OCI-LY7 (cell line): ENCODE measurements at regions not wholly inside any gene's neighbourhood (a gene's known extent, or its start where the extent isn't known, plus 50 kb on each side); places are given as distances from the start of the nearest gene placed in this dataset.

ENCODE experiments used
- BruUV-seq: library from RNA; stranded (reverse); fragments of 400-500 nt; replicated peaks from 2 replicates; lab custom pipeline; 2021; lab: Mats Ljungman, UMichigan
- CTCF ChIA-PET: fragments of 300-600 bp; sonication (Branson Sonifier 250); formaldehyde crosslinking; loops from one replicate; lab custom pipeline; 2022; ENCODE audit warnings: antibody characterized with exemption; ENCODE audit not compliant: unreplicated experiment; lab: Charles Lee
- POLR2A ChIA-PET: fragments of 300-600 bp; sonication (Branson Sonifier 250); formaldehyde crosslinking; loops from one replicate; lab custom pipeline; 2022; ENCODE audit warnings: antibody characterized with exemption; lab: Charles Lee
- DNase-seq: peaks from one replicate; pipeline ENCODE4 v3.0.0-alpha.2; 2015; ENCODE audit warnings: low spot score
- H2AFZ ChIP-seq: fragments of 200-600 bp; sonication (generic), shearing (Covaris generic); 2 replicates; pipeline ENCODE4 v1.6.1; 2014; ENCODE audit warnings: mild to moderate bottlenecking, antibody characterized with exemption, low read length, moderate library complexity
- H3K27ac ChIP-seq: fragments of 200-600 bp; sonication (generic); 2 replicates; pipeline ENCODE4 v1.5.1; 2014; ENCODE audit warnings: mixed run types, low read depth, mild to moderate bottlenecking, moderate library complexity, low read length, inconsistent platforms; ENCODE audit not compliant: poor library complexity, severe bottlenecking
- H3K36me3 ChIP-seq: fragments of 200-600 bp; sonication (generic); 2 replicates; pipeline ENCODE4 v1.6.1; 2014; ENCODE audit warnings: mild to moderate bottlenecking, antibody characterized with exemption, low read length, moderate library complexity, mixed read lengths; ENCODE audit not compliant: insufficient read depth
- H3K4me1 ChIP-seq: fragments of 200-600 bp; sonication (generic); 2 replicates; pipeline ENCODE4 v1.5.1; 2014; ENCODE audit warnings: mild to moderate bottlenecking, low read length; ENCODE audit not compliant: insufficient read depth, poor library complexity, severe bottlenecking
- H3K4me2 ChIP-seq: fragments of 200-600 bp; sonication (generic); 2 replicates; pipeline ENCODE4 v1.6.1; 2014; ENCODE audit warnings: mild to moderate bottlenecking, low read length
- H3K4me3 ChIP-seq: fragments of 200-600 bp; sonication (generic); 2 replicates; pipeline ENCODE4 v1.5.1; 2014; ENCODE audit warnings: mild to moderate bottlenecking, low read depth, low read length; ENCODE audit not compliant: poor library complexity, severe bottlenecking
- H3K79me2 ChIP-seq: fragments of 200-600 bp; sonication (generic); 2 replicates; pipeline ENCODE4 v1.6.1; 2016; ENCODE audit warnings: low read depth, mild to moderate bottlenecking, low read length, moderate library complexity, mixed read lengths; ENCODE audit not compliant: insufficient read depth
- H3K9me2 ChIP-seq: fragments of 200-600 bp; sonication (generic); 2 replicates; pipeline ENCODE4 v1.6.1; 2016; ENCODE audit warnings: mild to moderate bottlenecking, low read length, mixed read lengths; ENCODE audit not compliant: insufficient read depth
- H3K9me3 ChIP-seq: fragments of 200-600 bp; sonication (generic); 2 replicates; pipeline ENCODE4 v1.6.1; 2014; ENCODE audit warnings: mild to moderate bottlenecking, mixed run types, low read length, mixed read lengths
- H4K20me1 ChIP-seq: fragments of 200-600 bp; sonication (generic); 2 replicates; pipeline ENCODE4 v1.6.1; 2014; ENCODE audit warnings: mild to moderate bottlenecking, antibody characterized with exemption, low read length, moderate library complexity, mixed read lengths; ENCODE audit not compliant: insufficient read depth
- EZH2phosphoT487 ChIP-seq: fragments of 200-600 bp; sonication (generic); IDR thresholded peaks from 2 replicates; pipeline ENCODE4 v1.6.1; 2018; ENCODE audit warnings: low read depth, borderline replicate concordance, mild to moderate bottlenecking, mixed run types, antibody characterized with exemption, low read length, moderate library complexity, mixed read lengths
- intact Hi-C: fragments of 100-400 bp; cut with micrococcal nuclease; formaldehyde crosslinking; loops from one replicate; pipeline ENCODE4 v1.10.0; 2022; ENCODE audit not compliant: unreplicated experiment
- TF ChIP-seq, protein P1 (sequence below): fragments of 200-600 bp; sonication (generic); conservative IDR thresholded peaks from 2 replicates; pipeline ENCODE4 v1.5.1; 2014; ENCODE audit warnings: mild to moderate bottlenecking, antibody characterized with exemption, low read length, moderate library complexity, mixed read lengths

- no peaks in the 10 kb centered on the region for H3K4me1 ChIP-seq
- no peak for DNase-seq
- no peaks in the 10 kb centered on the region for H3K9me3 ChIP-seq
- H3K4me2 ChIP-seq = no peak overlapping the region
- no peaks in the 10 kb centered on the region for H3K79me2 ChIP-seq
- H4K20me1 ChIP-seq = no peaks in the 10 kb centered on the region
- intact Hi-C loops = no loop called here
- no TSS peak for BruUV-seq
- CTCF ChIA-PET = no interaction called here
- H2AFZ ChIP-seq = no peak overlapping the region
- TF ChIP-seq, protein P1, sequence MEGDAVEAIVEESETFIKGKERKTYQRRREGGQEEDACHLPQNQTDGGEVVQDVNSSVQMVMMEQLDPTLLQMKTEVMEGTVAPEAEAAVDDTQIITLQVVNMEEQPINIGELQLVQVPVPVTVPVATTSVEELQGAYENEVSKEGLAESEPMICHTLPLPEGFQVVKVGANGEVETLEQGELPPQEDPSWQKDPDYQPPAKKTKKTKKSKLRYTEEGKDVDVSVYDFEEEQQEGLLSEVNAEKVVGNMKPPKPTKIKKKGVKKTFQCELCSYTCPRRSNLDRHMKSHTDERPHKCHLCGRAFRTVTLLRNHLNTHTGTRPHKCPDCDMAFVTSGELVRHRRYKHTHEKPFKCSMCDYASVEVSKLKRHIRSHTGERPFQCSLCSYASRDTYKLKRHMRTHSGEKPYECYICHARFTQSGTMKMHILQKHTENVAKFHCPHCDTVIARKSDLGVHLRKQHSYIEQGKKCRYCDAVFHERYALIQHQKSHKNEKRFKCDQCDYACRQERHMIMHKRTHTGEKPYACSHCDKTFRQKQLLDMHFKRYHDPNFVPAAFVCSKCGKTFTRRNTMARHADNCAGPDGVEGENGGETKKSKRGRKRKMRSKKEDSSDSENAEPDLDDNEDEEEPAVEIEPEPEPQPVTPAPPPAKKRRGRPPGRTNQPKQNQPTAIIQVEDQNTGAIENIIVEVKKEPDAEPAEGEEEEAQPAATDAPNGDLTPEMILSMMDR = no peak
- TF ChIP-seq EZH2phosphoT487 = no peak
- no peaks in the 10 kb centered on the region for H3K36me3 ChIP-seq
- H3K4me3 ChIP-seq = no peak overlapping the region
- POLR2A ChIA-PET = no interaction called here
- no peak overlapping the region for H3K27ac ChIP-seq
- H3K9me2 ChIP-seq = no peaks in the 10 kb centered on the region
These were observed 194.5 kb upstream of the C14orf180 start for GRCh38 chr14:104385111-104385510.

DNA sequence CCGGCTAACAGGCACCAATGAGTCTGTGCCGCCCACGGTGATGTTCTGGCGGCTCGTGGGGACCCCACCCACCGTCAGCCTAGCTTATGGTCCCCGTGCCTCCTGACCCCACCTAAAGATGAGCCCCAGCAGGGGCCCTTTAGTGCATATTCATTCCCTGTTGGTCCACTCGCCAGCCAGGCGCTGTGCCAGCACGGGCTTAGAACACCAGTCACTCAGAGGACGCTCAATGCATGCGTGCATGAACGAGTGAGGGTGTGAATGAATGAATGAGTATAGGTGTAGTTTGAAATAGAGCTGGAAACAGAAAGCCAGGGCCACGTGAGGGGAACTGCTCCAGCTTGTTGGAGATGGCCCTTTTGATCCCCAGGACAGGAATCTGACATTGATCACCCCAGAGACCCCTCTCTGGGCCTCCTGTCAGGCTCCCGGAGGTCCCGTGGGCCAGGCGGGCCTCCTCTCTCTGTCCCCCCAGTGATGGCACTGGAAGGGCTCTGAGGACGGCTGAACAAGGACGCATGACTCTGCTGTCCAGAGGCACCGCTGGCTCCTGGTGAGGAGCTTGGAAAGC lies 193.9 kb upstream of the C14orf180 start:
- POLR2A ChIA-PET = no interaction called here
- BruUV-seq = no TSS peak
- Histone ChIP-seq H3K4me1 (no peaks in the 10 kb centered on the region), H2AFZ (no peak overlapping the region), H3K36me3 (no peaks in the 10 kb centered on the region), H3K9me3 (no peaks in the 10 kb centered on the region), H3K9me2 (no peaks in the 10 kb centered on the region), H3K4me3 (no peak overlapping the region), H4K20me1 (no peaks in the 10 kb centered on the region), H3K79me2 (no peaks in the 10 kb centered on the region), H3K27ac (no peak overlapping the region), H3K4me2 (no peak overlapping the region)
- no peak for TF ChIP-seq EZH2phosphoT487
- TF ChIP-seq, protein P1 = no peak
- intact Hi-C loops = no loop called here
- CTCF ChIA-PET = no interaction called here
- no peak for DNase-seq

GRCh38 chr14:104386151-104386841 lies 193.3 kb upstream of the C14orf180 start:
- CTCF ChIA-PET = no interaction called here
- H3K4me2 ChIP-seq = no peak overlapping the region

More at GRCh38 chr14:104386151-104386841, 193.3 kb upstream of the C14orf180 start:
- intact Hi-C loops = no loop called here
- DNase-seq = no peak
- H3K4me1 ChIP-seq = peaks cover 1% of the 10 kb centered on the region
- no peak overlapping the region for H3K27ac ChIP-seq
- H3K36me3 ChIP-seq = no peaks in the 10 kb centered on the region
- H3K79me2 ChIP-seq = no peaks in the 10 kb centered on the region
- no peak for TF ChIP-seq EZH2phosphoT487
- TF ChIP-seq, protein P1 = no peak
- H4K20me1 ChIP-seq = no peaks in the 10 kb centered on the region
- no peak overlapping the region for H3K4me3 ChIP-seq
- no peaks in the 10 kb centered on the region for H3K9me2 ChIP-seq
- POLR2A ChIA-PET = no interaction called here
- no peak overlapping the region for H2AFZ ChIP-seq
- H3K9me3 ChIP-seq = no peaks in the 10 kb centered on the region
- BruUV-seq = no TSS peak
